GM18519 (cell line): ENCODE measurements at regions not wholly inside any gene's neighbourhood (a gene's known extent, or its start where the extent isn't known, plus 50 kb on each side); places are given as distances from the start of the nearest gene placed in this dataset.
"Not testable (repeated sequence)": the region's sequence is repeated elsewhere in the genome, so short reads cannot be mapped to it uniquely, and the experiment has no call there.

Experiments used
- ATAC-seq: cut with Tn5 transposase; IDR thresholded peaks from one replicate; pipeline ENCODE4 v1.9.1; 2021; ENCODE audit warnings: mild to moderate bottlenecking, moderate library complexity; ENCODE audit not compliant: unreplicated experiment, low FRiP score

DNA sequence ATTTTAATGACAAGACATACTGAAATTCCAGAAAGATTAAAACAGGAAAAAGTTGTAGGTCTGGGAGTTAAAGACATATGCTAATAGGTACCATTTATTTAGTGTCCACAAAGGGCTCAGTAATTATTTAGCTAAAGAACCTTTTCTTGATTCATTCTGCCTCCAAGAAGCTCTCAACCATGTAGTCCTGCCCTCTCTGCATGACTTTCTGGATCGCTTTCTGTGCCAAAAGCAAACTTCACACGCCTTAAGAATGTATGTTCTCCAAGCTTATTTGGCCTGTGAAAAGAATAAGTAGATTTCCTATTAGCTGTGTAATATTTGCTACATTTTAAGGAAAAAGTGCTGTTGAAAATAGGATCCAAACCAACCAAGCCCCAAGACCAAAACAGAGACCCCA lies 291.7 kb downstream of the C12orf75 start:
- no peak for ATAC-seq

DNA sequence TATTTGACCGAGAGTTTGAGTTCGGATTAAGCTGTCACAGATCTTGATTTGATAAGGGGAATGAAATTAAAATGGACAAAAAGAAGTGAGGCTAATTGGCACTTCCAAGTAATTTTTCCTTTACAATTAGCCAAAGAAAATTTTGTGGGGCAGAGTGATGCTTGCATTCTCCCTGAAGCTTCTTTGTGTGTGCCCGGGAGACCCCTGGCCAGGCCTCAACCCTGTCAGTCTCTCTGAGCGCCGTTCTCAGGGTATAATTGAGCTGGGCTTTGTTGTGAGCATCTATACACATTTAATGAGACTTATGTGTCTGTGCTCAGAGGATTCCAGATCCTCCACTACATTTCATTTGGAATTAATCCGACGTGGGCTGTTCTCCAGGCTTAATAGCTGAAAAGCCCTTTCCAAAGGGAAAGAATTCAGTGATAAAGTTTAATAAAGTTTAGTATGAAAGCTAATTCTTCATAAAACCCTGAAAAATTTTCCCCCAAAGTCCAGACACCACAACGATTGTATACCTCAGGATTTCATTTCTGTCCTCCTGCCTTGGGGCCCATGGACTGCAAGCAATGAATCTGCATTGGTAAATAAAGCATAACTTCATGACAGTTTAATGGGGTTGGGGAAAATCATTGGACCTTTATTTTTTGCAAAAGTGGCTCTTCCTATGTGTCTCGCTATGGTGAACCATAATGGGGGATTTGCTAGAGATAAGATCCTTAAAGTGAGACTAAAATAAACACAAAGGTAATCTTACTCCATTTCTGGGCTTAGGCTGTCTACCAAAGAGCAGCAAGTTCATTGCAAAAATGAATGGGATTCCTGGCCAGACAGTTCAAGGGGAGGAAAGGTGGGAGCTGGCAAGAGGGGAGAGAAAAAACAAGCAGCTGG lies 292.6 kb downstream of the C12orf75 start:
- no peak for ATAC-seq

DNA sequence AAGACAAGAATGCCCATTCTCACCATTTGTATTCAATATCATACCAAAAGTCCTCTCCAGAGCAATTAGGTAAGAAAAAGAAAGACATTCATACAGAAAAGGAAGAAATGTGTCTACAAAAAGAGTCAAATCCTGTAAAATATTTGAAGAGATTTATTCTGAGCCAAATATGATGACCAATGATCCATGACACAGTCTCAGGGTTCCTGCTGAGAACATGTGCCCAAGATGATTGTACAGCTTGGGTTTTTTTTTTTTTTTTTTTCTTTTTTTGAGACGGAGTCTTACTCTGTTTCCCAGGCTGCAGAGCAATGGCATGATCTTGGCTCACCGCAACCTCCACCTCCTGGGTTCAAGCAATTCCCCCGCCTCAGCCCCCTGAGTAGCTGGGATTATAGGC lies 296.2 kb downstream of the C12orf75 start:
- ATAC-seq: no peak

DNA sequence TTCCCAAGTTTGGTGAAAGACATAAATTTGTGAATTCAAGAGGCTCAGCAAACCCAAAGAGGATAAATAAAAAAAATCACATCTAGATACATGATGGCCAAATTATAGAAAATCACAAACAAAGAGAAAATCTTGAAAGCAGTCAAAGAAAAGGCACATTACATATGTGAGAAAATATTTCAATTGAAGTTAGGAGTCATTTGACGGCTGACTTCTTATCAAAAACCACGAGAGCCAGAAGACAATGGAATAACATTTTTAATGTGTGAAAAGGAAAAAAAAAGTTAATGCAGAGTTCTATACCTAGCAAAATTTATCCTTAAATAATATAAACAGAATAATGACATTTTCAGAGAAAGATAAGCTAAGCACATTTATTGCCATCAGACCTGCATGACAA lies 307.0 kb downstream of the C12orf75 start:
- ATAC-seq: no peak

DNA sequence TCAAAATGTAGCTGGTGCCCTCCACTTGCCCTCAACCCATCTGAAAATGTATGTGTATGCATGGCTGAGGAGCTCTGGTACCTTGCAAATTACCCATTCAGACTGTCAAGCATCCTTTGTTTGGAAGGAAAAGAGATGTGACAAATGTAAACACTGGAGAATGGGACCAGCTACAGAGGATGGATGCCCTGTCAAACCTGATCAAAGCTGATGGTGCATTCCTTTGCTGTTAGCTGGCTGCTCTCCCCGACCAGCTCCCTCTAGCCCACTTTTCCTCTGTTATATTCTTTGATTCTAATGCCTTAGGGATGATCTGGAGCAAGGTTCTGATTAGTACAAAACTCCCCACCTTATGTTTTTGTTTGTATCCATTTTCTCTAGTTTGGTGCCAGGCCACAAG lies 310.3 kb downstream of the C12orf75 start:
- ATAC-seq: no peak

DNA sequence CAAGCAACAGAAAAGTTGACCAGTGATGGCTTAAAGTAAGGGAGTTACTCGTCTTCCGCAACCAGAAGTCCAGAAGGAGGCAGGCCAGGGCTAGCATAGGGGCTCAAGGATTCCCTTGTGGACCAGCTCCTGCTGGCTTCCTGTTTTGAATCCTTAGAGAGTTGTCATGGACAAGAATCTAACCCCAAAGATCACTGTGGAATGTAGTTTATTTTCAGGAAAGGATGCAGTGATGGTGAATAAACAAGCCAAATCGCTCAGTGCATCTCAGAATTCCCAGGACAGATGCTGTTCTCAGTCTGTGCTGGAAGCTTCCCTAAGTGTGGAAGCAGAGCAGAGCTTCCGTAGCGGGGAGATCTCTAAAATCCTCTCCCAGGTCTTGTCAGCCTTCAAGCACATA lies 311.3 kb downstream of the C12orf75 start:
- ATAC-seq: no peak

DNA sequence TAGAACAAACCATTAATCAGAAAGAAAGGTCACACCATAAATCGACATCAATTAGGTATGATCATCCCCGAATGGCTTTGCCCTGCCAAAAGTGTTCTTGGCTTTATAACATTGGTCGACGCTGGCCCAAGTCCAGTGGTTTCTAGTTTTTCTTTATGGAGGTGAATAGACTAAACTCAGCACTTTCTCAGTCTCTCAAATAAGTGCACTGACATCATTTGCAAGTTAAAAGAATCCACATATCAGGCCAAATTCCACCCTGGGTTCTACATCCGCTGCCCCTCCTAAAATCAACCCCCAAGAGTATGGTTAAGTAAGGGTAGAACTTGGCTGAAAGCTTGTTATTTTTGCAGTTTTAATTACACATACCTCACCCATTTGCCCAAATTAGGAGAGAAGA lies 314.3 kb downstream of the C12orf75 start:
- no peak for ATAC-seq

DNA sequence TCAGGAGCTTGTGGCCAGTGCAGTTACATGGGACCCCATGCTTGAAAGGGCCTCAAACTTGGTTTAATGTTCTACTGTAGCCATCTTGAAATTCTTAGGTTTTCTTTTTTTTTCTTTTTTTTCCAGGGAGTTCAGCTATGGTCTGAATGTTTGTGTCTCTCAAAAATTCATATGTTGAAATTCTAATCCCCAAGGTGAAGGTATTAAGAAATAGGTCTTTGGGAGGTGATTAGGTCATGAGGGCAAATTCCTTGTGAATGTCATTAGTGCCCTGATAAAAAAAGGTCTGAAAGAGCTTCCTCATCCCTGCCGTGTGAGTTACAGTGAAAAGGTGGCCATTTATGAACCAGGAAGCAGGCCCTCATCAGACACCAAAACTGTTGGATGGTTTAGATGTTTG lies 324.1 kb downstream of the C12orf75 start:
- ATAC-seq: no peak

DNA sequence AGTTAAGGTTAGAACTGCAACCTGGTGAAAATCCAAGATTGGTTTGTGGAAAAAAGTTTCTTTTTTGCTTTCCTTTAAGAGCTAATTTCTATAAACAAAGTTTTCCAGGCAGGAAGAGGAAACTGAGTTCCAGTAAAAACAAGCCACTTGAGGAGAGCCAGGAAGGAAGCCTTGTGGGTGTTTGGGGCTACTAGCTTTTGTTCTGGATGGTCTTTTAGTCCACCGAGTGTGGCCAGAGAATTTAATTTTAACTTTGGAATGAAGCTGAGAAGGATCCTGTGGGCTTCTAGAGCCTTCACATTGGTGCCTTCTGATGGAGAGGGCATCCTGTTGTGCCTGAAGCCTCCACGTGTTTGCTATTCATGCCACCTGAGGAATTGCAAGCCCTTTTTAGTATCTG lies 327.9 kb downstream of the C12orf75 start:
- ATAC-seq: no peak

DNA sequence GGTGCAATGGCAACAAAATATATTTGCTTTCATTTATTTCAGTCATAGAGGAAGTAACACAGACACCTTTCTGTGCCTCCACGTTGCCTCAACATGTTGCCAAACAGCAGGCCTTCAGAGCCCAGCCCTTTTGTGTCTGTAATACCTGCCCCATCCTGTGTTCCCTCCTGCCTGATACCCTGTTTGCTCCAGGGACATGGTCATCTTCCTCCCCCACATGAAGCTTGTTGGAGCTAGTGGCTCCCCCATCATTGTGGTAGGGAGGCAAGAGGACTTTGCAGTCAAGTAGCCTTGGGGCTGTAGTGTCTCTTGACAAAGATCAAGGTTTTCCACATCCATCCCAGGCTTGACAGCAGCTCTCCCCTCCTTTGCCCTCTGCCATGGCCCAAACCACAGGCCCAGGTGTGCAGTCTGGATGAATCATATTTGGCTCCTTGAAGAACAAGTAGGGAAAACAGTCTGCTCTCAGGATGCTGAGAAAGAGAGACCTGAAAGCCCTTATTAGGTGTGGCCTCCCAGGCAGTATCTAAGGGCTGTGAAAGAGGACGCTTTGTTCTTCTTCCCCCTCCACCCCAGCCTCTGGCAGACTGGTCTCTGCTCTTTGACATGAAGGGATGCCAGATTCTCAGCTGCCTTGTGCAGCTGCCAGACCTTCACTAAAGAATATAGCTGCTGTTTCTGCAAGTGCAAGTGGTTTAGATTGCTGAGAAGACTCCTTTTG lies 329.0 kb downstream of the C12orf75 start:
- no peak for ATAC-seq

DNA sequence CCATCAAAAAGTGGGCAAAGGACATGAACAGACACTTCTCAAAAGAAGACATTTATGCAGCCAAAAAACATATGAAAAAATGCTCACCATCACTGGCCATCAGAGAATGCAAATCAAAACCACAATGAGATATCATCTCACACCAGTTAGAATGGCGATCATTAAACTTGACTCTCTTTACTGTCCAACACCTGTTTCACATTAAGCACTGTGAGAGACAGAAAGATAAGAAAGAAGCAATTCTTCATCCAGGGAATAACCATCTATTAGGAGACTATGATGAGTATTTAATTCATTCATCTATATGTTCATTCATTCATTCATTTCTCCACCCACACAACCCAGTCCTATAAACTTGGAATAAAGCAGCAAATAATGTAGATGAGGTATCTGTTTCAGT lies 334.3 kb downstream of the C12orf75 start:
- not testable (repeated sequence) for ATAC-seq

DNA sequence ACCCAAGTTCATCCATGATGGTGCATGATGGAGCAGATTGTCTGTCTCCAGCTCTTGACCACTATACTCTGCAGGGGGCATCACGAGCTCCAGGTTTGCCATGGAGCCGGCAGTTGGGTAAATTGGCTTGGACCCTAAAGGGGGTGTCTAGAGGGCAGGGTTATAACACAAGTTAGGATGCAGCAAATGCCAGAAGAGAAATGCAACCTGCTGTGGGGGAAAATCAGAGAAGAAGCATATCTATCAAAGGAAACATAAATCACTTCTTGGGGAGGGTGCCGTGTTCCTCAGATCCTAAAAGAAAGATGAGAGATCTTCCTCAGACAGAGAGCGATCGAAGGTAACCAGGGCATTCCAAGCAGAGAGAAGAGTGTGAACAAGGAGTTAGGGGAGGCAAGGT lies 334.9 kb downstream of the C12orf75 start:
- ATAC-seq: no peak

DNA sequence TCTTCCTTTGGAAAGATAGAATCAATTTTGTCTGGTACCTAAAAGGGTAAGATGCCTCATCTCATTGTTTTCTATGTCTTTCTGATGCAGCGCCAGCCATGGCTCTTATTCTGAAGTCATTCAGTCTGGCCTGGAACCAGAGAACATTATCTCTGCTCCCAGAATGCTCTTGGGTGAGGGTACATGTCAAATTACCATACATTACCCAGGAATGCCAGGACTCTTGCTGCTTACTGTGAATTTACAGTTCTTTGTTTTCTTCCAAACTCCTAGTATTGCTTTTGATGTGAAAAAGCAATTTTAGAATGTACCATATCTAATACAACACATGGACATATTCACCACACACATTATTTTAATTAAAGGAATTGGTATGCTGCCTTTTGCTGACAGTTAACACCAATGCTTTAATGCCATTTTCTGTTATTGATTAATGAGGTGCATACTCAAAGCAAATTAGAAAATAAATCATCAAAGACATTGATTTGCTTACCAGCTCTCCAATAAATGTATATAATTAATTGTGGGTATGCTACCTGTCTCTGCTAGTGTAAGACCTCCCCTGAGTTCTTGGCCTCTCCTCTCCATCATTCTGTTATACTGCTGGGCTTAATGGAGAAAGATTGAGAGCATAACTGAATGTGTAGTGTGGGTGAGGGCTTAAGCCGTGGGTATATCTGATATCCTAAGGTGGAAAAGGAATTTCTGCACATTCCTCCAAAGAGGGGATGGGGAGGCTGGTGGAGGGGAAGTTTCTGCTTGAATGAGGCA lies 337.7 kb downstream of the C12orf75 start:
- ATAC-seq: no peak

DNA sequence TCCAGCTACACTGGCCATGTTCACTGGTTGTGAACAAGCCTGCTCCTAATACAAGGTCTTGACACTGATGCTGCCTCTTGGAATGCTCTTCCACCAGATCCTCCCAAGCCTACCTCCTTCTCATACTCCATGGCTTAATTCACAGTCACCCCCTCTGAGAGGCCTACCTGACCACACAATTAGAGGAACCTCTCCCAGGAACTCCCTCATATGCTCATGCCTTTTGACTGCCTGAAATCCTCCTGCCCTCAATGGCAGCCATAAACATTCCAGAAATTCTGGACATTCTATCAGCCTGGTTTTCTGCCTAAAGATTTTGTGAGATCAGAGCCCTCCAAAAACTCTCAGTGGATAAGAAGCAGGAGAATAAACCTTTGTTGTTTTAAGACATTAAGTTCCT lies 340.2 kb downstream of the C12orf75 start:
- no peak for ATAC-seq

DNA sequence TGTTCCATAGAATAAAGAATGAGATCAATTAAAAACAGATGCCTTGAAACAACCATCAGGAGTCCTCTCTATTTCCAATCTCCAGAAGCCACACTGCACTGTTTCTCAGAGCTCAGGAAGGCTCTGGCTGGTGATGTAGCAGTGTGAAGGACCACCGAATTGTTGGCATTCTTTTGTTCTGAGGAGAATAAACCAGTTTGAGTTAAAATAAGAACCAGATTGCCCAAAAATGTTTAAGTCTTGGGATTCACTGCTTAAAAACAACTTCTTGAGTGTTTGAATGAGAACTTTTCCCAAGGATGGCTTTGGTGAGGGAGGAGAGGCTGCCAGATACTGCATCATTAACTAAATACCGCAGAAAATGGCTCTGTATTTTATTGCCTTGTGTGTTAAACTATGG lies 341.2 kb downstream of the C12orf75 start:
- ATAC-seq: no peak

DNA sequence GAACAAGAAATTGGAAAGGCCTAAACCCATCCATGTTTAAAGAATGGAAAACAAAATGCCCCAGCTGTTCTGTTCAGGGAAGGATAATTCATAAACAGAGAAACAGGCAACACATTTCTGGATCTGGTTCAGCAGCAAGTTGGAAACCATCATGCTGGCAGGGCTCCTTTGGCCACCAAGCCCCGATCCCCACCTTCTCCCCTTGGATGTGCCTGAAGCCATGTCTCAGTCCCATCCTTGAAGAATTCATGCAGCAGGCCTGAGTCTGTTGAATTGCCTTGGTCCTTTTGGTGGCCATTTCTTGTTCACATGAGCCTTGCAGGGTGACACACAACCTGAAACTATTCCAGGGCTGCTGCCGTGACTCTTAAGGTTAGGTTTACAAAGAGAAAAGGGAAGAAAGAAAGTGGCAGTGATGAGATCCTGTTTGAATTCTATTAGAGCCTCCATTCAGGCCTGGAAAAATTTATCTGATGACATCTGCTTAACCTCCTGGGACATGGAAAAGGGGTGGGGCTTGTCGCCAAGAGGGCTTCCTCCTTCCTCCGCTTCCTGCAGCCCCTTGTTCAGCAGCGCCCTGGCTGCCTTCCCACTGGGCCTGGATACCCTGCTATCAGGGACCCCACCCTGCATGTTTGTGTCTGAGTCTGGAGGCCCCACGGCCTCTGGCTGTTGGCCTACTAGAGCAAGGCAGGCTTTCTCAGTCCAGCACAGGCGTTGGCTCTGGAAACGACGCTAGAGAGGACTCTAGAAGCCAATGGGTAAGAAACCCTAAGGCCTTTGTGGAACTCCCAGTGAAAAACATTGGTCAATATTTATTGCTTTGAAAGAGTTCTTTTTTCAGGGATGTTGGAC lies 341.9 kb downstream of the C12orf75 start:
- no peak for ATAC-seq

DNA sequence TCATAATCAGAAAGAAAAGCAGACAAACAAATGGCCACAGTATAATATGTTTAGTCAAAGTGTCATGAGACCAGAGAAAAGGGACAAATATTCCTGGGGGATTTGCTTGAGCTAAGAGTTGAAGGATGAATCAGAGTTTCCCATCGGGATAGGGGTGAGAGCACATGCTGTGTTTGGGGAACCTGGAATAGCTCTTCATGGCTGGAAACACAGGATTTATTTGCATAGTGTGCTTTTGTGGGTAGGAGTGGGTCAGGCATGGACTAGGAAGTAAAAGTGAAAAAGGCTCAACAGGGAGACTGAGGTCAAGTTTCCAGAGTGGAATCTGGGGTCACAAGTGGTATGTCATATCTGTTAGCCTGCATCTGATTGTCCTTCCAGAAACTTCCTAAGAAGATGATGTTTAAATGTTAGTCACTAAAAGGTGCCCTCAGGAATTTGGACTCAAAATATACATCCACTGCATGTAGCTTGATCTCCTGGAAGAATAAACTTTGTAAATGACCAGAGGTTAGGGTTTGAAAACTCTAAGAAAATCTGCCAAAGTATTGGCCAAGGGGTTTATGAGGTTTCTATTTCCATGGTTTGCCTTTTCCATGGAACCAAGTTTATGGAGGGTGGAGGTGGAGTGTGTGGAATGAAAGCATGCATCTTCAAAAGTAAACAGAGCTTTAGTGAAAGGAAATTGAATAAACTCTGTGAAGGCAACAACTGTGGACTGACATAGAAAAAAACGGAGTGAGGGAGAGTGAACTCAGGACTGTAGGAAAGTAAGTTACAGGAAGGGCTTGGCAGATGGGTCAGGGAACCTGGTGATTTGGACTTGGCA lies 344.6 kb downstream of the C12orf75 start:
- ATAC-seq: no peak

DNA sequence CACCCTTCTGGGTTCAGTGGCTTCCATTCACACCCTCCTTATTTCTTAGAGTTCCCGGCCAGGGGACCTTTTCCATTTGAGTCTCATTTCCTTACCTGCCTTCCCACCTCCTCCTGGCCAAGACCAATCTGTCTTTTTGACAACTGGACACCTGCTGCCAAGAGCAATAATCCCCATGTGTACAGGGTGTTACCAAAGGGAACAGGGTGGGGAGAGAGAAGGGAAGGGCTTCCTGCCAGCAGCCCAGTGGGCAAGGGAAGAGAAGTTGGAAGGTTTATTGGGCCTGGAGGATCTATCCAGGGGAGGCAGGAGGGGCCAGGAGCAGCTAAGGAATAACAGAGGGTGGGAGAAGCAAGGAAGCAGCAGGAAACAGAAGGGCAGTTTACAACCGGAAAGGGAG lies 346.2 kb downstream of the C12orf75 start:
- no peak for ATAC-seq

DNA sequence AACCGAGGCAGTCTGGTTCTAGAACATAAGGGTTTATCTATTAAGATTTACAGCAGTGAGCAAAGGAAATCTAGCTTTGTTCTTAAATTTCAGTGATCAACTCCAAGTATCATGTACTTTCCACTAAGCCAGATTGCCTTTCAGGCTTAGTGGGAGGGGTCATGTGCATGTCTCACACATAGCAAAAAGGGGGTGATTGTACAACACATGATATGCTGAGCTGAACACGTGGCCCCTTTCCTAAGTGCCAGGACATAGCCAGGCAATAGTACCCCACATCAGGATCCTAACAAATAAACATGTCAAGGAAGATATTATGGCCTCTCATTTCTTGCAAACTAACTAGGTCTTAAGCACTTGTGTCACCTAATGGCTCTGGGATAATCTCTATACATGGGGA lies 347.2 kb downstream of the C12orf75 start:
- ATAC-seq: no peak
